GM21786 (cell line): ENCODE measurements at regions not wholly inside any gene's neighbourhood (a gene's known extent, or its start where the extent isn't known, plus 50 kb on each side); places are given as distances from the start of the nearest gene placed in this dataset.

Experiments
- ATAC-seq: cut with Tn5 transposase; IDR thresholded peaks from one replicate; pipeline ENCODE4 v1.9.1; 2021; ENCODE audit not compliant: unreplicated experiment

DNA sequence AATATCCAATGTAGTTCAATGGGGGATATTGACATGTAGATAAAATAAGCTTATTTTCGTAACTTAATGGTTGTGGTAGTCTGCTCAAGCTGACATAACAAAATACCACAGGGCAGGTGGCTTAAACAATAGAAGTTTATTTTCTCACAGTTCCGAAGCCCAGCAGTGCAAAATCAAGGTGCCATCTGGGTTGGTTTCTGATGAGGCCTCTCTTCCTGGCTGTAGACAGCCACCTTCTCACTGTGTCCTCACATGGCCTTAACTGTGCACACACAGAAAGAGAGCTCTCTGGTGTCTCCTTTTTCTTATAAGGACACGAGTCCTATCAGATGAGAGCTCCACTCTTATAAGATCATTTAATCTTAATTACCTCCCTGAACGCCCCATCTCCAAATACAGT, 64.8 kb upstream of the IPO9 start:
- no peak for ATAC-seq

DNA sequence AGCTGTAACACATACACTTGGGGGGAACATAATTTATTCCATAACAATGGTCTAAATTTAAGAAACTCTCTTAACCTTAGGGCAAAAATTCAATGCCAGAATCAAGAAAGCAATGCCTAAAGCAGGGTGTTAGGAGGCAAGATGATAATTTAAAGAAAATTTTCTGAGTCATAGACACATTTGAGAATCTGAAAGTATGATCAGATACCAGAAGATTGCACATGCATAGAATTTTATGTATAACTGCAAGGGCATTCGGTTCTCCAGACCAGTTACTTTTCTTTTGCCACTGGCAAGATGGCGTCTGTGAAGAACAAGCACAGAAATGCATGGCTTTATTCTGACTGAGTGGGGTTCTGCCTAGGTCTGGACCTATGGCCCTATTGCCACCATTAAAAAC, 64.4 kb upstream of the IPO9 start:
- ATAC-seq = no peak

DNA sequence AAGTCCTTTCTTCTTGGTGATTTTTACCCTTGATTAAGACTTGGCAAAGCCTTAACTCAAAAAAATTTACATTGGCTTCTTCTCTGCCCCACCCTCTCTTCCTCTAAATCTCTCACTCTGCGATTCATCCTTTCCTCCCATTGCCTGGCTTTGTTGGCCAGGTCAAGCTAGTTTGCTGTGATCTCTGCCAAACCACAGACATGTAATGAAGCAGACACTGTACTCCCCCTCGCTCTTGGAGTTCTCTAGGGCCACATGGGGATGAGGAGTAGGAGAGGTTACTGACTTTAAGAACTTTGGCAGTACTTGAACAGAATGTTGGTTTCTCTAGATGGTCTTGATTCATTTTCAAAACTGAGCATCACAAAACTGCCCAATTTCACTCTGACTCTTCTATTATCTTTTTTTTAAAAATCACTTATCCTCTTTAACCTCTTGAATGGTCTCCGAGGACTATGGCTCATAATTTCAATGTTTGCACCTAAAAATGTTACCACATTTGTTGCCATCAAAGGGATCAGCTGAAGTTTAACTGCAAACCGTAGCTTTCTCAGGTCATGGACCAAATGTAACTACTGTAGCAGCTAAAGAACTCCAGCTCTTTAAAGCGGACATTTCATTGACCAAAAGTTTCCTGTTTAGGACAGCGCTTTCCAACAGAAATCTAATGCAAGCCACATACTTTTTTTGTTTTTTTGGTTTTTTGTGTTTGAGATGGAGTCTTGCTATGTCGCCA, 62.7 kb upstream of the IPO9 start:
- no peak for ATAC-seq

DNA sequence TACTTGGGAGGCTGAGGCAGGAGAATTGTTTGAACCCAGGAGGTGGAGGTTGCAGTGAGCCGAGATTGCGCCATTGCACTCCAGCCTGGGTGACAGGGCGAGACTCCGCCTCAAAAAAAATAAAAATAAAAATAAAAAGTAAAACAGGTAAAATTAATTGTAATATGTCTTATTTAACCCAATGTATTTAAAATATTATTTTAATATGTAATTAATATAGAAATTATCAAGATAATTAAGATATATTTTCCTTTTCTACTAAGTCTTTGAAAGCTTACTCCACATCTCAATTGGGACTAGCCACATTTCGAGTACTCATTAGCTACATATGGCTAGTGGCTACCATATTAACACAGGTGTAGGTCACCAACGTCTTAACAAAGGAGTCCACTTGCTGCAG, 61.6 kb upstream of the IPO9 start:
- no peak for ATAC-seq

DNA sequence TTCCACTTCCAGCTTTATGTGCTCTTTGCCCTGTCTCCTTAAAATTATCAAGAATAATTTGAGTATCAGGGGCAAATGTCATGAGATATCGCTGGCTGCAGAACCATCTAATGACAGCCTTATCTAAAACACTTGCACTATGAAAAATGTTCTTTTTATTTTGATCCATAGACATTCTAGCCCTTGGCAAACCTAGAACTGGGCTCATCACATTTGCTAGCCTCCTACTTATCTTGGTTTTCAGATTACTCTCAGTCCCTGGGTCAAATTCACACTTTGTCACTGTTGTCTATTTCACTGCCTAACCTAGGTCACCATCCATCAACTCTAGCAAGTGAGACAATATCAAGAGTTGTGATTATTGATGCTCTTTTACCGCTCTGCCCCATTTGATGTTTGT, 59.9 kb upstream of the IPO9 start:
- no peak for ATAC-seq

DNA sequence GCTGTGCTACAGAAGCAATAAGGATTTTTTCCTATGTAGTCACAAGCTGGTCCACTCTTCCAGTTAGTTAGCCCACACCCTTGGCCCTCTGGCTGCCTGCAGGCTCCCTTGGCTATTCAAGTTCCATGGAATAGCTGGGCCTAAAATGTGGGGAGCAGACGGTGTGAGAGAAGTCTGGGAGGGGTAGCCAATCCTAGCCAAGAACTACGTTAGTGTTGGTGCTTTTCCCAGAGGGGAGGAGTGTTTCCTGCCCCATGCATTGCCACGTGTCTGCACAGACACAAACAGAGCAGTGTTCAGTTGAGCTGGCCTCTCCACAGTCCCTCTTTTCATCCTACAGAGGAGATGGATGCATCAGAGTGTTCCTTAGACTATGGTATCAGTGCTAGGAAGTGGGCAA, 59.0 kb upstream of the IPO9 start:
- no peak for ATAC-seq

DNA sequence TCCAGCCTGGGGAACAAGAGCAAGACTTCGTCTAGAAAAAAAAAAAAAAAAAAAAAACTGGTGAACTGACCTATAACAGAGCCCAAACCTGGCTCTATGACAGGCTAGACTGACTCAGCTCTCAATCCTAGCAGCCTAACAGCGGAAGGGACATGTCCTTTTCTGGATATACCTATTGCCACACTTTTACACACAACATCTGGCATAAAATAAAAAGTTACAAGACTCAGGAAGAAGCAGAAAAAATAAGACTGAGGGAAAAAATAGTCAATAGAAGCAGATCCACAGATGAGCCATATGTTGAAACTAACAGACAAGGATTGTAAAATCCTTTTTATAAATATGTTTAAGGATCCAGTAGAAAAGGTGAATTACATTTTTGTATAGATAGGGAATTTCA, 57.5 kb upstream of the IPO9 start:
- no peak for ATAC-seq

DNA sequence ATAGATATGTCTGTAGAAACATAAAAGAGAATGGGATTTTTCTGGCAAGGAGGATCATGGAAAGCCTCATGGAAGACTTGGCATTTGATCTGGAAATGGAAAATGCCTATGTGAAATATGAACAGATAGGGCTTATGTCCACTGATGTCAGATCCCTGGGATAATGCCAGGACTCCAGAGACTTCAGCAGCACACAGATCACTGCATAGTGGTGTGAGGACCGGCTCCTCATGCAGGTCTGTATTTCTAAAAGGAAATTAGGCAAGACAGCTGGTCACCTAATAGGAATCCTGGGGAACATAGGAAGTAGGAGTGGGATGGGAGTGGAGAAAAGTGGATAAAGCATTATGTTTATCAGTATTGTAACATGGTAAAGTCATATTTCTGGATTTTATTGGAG, 56.8 kb upstream of the IPO9 start:
- ATAC-seq = no peak

DNA sequence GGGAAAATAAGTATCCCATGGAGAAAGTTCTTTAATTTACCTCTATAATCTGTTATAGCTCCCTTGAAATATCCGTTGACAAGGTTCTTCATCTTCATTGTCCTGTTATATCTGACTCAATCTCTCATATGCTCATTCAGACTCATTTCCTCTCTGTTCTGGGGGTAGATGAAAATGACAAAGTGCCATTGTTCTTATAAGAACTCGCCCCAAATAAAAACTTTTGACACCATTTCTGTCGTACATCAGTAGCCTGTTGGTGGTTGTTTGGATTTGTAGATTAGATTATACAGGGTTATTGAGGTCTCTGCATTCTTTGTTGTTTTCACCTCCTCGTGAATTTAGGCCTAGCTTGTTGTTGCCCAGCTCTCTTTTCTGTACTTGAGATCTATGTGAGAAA, 55.2 kb upstream of the IPO9 start:
- no peak for ATAC-seq

DNA sequence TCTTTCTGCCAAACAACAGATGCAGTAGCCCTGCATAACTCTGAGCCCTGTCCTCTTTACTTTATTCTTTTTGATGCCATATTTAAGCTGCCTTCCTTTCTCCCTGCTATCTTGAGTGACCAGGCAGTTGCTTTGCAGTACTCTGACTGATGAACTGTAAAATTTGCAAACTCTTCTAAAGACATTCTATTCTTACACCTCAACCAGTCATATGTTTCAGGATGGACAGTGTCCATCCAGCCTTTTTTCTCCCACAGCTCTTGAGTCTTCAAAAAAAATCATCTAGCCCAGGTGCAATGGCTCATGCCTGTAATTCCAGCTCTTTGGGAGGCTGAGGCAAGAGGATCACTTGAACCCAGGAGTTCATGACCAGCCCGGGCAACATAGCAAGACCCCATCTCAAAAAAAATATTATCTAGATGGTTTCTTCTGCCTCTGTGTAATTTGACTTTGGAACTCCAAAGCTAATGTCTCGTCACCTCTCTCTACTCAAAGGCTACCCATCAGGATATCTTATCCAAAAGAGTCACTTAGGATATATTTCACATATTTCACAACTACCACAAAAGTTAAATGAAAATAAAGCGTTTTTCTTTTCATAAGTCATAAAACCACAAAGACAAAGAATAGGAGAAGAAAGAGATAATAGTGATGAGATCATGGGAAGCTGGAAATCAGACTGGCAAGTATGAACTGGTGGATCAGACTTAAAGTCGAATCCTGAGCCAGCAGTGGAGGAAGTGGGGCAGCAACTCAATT, 54.6 kb upstream of the IPO9 start:
- ATAC-seq = no peak

DNA sequence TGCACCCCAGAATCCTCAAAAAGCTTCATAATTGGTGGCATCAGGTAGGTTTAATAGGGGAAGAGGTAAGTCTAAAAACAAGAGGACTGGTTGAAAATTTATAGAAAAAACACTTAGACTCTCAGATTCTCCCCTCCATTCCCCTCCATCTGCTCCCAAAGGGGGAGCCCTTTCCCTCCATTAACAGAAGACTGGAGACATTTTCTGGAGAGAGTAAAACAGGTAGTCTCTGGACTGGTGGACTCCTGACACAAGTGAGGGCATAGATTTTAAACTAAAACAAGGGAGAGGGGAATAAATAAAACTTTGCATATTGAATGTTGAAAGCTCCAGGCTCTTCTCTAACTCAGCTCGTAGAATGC, 54.0 kb upstream of the IPO9 start:
- no peak for ATAC-seq

DNA sequence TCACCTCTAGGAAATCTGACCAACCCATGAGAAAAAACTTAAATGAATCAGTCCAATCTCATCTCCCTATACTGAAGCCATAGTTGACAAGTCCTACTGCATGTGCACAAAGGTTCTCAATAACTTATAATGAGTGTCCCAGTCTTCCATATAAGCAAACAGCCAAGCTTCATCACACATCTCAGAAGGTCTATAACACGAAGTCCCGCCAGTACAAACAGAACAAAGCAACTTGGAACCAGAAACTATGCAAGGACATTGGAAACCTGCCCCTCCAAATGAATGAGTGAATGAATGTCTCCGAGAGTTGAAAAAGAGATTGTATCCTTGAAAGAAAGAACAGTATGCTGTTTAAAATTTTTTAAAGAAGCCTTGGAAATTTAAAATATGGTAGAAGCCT, 53.6 kb upstream of the IPO9 start:
- no peak for ATAC-seq

DNA sequence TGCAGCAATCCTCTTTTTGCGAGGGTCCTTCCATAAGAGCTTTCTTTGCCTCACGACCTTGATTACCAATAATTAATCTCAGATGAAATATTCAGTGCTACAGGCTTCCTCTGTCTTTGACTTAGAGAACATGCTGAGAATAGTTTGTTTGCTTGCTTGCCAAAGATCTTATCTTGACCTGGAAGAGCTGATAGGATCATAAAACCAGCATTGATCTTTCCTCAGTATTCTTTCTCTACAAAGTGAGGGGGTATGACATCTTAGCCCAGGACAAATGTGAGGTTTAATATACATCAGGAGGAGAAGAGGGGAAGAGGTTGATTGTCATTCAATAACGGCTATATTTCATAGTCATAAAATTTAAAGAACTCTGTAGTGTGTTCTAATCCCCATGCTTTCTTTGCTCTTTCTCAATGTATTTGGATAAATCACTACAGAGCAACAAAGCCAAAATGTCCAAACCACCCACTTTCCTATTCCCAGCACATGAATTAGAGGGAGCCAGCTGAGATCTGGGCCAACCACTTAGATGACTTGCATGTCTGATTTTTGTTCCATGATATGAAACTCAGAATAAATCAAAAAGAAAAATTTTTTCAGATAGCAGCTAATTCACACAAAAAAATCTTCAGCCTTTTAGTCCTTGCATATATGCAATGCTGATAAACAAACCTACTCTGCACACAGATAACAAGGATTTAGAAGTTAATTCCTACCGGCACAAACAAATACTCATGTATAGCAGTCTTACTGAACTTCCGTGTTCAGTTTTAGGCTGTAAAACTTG, 50.5 kb upstream of the IPO9 start:
- ATAC-seq = no peak
